Upper lobe of left lung (tissue), 4 donors: ENCODE measurements at regions not wholly inside any gene's neighbourhood (a gene's known extent, or its start where the extent isn't known, plus 50 kb on each side); places are given as distances from the start of the nearest gene placed in this dataset.

ENCODE experiments used
- EP300 ChIP-seq, 4 donors: sonication (generic); formaldehyde crosslinking; IDR thresholded peaks; one replicate each; pipeline ENCODE4 v1.5.1; 2017; ENCODE audit warnings: antibody characterized with exemption in 4 of 4, control low read depth in 2 of 4
- POLR2A ChIP-seq, 4 donors: fragments of 450-650 bp; IDR thresholded peaks; one replicate each; pipeline ENCODE4 v1.5.1; 2016 to 2017; ENCODE audit warnings: antibody characterized with exemption in 4 of 4, mild to moderate bottlenecking in 2 of 4
- POLR2AphosphoS5 ChIP-seq, 2 donors: sonication (generic); formaldehyde crosslinking; IDR thresholded peaks; one replicate each; pipeline ENCODE4 v1.5.1; 2017; ENCODE audit warnings: antibody characterized with exemption in 2 of 2
- TF ChIP-seq, protein P1 (sequence below), 6 experiments: fragments of 450-650 bp in 4 of 6; fragments of 200-600 bp in 2 of 6; sonication (generic) in 2 of 6; IDR thresholded peaks; one replicate each; pipeline ENCODE4 v1.5.1; 2016 to 2019; ENCODE audit warnings: antibody characterized with exemption in 6 of 6

DNA sequence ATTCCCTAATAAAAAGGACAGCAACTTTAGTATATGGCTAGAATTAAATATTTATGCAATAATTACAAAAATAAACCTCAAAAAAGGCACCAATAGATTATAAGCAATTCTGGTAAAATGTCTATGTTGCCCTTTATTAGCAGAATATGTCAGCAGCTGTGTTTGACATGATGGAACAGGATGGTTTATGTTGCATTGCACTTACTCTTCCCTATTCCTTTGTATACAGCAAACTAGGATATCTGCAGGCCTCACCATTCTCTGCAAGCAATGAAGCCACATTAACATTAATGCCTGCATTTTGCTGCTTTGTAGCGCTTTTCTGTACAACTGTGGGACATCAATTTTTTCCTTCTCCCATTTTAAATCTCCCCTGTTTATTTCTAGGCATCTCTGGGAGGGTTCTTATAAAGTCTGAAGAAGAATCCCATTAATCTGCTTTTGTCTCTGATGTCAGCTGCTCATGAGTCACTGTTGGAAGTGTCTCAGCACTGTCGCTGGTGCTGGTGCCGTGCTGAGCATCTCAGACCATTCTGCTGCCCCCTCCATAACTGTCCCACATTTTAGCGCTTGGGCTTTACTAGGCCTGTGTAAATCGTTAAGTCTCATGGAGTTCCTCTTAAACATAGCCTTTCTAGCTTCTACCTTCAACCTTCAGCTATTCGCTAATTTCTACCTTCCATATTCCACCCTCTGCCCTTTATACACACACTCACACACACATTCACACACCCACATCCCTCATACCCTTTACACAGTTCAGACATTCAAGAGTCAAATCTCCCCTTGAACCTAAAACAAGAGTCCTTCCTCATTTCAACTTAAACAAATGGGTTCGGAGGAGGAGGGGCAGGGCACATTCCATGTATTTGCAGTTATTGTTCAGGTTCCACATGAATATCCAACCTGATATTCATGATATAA is 64.4 kb upstream of the TRHDE start:
- TF ChIP-seq, protein P1, sequence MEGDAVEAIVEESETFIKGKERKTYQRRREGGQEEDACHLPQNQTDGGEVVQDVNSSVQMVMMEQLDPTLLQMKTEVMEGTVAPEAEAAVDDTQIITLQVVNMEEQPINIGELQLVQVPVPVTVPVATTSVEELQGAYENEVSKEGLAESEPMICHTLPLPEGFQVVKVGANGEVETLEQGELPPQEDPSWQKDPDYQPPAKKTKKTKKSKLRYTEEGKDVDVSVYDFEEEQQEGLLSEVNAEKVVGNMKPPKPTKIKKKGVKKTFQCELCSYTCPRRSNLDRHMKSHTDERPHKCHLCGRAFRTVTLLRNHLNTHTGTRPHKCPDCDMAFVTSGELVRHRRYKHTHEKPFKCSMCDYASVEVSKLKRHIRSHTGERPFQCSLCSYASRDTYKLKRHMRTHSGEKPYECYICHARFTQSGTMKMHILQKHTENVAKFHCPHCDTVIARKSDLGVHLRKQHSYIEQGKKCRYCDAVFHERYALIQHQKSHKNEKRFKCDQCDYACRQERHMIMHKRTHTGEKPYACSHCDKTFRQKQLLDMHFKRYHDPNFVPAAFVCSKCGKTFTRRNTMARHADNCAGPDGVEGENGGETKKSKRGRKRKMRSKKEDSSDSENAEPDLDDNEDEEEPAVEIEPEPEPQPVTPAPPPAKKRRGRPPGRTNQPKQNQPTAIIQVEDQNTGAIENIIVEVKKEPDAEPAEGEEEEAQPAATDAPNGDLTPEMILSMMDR (IDR thresholded peaks at IDR 0.05): no peak
- TF ChIP-seq POLR2AphosphoS5 (IDR thresholded peaks at IDR 0.05): no peak
- TF ChIP-seq EP300 (IDR thresholded peaks at IDR 0.05): no peak
- no peak for TF ChIP-seq POLR2A (IDR thresholded peaks at IDR 0.05)
